GM18858 (cell line): ENCODE measurements at regions not wholly inside any gene's neighbourhood (a gene's known extent, or its start where the extent isn't known, plus 50 kb on each side); places are given as distances from the start of the nearest gene placed in this dataset.

ENCODE experiments used
- ATAC-seq: cut with Tn5 transposase; IDR thresholded peaks from one replicate; pipeline ENCODE4 v1.9.1; 2021; ENCODE audit not compliant: unreplicated experiment

DNA sequence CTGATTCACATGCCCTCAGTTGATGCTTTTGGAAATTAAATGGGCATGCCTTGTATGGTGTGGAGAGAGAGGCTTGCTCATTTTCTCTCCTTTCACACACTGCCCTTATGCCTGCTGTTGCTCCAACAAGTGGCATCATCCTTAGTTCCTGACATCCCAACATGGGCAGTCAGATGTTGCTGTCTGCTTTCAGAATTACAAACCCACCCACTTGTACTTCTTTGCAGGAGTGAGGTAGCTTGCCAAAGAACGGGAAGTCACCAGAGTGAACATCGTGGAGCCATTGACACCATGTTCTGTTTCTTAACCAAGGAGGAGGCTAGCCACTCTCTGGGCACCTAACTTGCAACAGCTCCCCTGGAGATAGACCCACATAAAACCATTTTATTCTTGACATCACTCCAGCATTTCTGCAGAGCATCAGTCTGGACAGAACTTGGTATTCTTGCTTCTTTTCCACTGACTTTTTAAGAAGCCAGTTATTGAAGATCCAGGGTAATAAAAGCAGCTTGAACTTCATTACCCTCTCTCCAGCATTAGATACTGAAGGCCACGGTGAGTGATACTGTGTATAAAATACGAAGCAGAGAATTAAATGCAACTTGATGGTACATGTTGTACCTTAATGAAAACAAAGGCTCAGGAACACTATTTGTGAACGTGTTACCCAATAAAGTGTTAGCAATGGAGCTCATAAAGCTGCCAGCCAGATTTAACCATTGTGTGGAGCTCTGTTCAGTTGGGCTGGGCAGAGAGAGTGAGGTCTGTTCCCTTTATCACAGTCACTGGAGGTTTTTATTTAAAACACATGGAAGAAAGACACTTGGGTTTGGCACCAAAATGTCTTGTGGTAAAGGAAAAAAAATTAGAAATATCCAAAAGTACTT lies 195.8 kb upstream of the HABP2 start:
- no peak for ATAC-seq

DNA sequence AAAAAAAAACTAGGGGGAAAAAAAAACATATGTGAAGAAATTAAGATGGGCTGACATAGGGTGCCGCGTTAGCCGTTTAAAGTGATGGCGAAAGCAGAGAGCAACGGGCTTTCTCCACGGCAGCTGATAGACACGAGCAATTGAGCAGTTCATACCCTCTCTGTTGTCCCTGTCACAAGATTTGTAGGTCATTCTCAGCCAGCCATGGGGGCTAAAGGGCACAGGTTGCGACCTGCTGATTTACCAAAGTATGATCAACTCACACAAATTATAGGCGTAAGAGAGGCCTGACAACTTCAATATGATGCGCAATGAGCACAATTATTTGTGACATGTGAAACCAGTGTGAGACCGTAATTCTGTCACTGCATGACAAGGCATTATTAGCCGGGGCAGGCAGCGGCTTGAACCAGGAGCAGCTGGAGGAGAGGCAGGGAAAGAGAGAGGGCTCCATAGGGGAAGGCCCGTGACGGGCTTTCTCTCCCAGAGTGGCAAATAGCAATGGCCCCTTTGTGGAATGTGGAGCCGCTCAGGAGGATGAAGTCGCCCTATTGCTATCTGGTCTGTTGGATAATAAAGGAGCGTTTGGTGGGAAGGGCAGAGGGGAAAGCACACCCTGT lies 195.1 kb upstream of the HABP2 start:
- ATAC-seq: no peak

DNA sequence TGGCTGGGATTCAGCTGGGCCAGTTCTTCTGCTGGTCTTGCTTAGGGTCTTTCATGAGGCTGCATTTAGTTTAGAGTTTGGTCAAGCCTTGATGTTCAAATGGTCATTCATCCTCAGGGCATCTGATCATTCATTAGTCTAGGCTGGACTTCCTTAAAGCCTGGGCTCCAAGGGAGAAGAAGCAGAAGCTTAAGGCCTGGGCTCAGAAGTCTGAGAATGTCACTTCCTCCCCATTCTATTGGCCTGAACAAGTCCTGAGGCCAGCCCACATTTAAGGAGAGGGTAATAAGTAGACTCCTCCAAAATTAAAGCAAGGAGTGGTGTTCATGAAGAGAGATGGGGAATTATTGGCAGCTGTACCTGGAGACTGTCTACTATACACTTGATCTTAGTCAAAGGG lies 193.2 kb upstream of the HABP2 start:
- no peak for ATAC-seq

DNA sequence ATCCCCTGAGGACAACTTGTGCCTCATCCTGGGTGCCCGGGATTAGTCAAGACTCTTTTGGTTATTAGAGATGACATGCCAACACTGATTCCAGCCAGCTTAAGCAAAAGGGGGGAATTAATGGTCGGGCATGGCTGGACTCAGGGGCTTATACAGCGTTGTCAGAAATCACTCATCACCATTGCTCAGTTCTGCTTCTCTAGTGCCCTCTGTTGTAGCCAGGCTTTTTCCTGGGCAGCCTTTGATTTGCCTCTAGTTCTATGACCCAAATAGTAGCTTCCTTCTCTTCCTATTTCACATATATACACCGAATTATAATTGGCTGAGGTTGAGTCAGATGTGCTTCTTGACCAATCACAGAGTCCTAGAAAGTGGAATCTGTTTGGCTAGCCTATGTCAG lies 192.0 kb upstream of the HABP2 start:
- ATAC-seq: no peak

DNA sequence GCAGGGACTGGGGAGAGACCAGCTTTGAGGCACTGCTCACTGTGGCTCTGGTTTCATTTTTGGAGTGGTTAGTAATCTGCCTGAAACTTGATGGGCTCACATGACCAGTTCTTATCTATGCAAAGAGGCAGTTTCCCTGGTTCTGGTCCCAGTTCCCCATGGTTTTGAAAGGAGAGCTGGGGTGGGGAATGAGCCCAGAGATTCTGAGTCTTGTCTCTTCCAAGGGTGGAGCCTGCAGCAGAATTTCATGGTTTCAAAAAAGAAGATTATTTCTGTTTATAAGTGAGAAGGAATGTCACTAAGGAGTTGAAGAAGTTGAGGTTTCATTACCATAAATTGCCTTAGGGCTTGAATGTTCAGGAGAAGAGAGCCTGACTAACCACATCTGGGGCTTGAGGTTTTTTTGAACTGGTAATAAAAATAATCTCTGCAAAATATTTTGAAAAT lies 190.2 kb upstream of the HABP2 start:
- ATAC-seq: no peak

DNA sequence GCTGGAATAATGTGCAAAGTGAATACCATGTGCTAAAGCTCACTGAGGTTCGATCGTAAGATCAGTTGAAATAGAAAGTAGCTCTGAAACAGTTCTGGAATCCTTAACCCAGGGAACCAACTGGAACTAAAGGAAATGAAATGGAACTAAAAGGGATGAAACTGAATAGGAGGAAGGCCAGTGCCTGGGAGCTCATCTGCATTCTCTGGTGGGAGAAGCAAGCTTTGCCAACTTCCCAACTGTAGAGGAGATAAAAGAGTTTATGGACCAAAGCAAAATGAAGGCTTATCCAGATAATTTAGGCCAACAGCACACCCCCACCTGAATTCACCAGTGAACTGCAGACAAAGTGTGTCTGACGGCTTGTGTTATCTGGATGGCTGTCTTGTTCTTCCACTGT lies 188.6 kb upstream of the HABP2 start:
- no peak for ATAC-seq

DNA sequence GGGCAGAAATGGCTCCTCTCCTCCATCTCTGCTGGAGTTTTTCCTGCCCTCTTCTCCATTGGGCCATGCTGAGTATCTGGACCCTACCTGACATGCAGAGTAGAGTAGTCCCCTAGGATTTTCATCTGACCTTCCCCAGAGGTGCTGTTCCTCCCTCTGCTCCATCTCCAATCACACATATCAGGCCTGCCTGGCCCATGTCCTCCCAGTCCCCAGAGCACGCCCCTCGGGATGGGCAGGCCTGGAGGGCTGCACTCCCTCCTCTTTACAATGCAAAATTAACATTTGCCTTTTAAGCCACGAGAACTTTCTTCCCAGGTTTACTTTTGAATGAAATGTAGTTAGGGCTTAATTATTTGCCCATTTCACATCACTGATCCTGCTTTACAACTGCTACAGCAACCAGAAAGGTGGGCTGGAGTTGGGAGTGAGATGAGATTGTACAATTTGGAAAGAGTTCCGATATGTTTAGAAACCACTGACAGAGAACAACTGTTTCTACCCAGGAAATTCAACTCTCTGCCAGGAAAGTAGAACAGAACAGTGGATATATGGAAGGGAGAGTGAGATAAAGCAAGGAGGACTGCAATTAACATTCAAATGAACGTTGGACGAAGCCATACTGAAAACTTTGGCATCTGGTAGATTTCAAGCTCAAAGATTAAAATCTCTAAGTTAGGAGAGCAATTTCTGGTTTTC lies 184.0 kb upstream of the HABP2 start:
- no peak for ATAC-seq

DNA sequence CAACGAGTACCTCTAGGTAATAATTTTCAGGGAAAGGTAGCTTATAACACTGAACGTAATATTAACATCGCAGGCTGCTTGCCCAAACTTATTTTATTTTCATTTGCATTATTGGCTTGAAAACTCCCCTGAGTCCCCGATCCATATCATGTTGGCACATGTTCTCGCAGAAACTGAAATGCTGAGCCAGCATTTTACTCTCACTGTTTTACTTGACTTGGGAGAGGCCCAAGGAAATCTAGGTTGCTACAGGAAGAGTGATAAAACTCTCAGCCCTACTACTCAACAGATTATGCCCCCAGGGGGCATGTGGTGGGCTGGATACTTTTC lies 183.5 kb upstream of the HABP2 start:
- ATAC-seq: no peak

DNA sequence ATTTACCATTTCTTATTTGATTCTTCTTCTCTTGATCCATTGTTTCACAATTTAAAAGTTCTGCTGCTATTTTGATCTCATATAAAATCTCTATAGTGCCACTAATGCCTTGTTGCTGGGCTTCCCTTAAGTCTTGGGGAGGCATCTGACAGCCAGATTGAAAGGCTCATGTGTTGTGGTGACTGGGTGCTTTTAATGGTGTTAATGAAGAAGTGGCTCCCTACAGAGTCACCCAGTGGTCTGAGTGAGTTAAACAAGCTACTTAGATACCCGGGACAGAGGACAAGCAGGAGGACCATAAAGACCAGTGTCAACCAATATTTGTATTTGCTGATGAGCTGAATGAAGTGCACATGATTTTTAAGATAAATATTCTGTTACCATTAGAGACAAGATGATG lies 176.4 kb upstream of the HABP2 start:
- ATAC-seq: no peak

DNA sequence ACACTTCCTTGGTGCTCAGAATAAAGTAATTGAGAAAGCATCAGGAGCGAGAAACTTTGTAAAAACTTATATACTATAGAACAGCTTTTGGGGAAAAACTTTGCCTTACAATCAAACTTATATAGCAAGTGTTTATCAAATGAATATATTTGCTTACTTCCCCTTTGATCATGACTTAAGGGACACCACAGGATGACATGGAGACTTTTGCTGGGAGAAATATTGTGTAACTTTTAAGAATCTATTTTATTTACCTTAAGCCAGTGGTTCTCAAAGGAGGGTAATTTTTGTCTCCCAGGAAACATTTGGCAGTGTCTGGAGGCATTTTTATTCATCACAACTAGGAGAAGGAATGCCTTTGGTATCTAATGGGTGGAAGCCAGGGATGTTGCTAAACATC lies 173.8 kb upstream of the HABP2 start:
- ATAC-seq: no peak

DNA sequence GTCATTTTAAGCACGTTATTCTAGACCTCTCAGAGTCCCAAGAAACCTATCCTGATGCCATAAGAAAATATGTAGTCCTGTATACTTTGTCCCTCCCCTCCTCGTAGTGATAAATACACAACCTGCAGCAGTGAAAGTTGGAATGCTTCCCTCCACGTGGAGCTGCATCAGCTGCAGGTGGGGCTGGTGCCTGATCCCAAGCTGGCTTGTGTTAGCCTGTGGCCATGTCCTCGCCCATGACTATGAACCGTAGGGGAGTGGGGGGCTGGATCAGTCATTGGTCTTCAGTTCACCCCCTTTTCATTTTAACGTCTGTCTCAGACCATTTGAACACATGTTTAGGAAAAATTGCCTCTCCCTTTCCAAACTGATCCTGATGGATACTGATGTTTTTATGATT lies 171.4 kb upstream of the HABP2 start:
- ATAC-seq: no peak

DNA sequence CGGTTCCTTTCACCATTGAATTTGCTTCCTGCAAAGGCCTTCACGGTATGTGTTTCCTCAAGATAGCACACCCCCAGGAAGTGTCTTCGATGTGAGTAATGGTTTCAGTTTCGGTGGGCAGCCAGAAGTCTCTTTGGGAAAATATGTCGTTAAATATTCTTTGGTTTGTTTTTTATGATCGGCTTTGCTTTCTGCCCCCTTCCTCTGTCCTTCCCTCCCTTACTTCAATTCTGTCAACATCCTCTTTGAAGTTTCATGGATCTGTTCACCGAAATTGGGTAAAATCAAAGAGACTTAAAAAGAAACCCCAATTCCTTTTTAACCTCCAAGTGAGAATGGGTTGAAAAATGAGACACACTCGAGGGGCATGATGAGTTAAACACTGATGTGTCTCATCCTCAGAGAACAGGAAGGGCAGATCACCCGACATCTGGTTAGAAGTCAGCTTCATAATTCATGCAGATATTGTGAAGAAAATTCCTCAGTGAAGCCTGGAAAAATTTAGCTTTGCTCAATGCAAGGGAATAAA lies 170.8 kb upstream of the HABP2 start:
- ATAC-seq: no peak

DNA sequence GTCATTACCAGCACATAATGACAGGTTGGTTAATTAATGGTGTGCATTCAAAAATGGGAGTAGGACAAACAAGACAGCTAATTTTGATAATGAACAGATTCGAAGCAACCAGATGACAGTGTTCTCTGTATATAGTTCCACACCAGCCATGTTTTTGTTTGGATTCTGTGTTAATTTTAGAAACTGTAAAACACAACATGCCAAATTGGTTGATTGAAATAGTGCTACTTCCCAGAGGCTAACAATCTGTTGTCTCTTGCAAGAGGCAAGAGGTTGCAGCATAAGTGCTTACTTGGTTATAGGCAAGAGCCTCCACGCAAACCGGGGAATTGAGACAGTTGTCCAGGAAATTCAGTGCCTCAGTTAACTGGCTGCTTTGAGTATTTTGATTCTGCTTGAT lies 170.2 kb upstream of the HABP2 start:
- no peak for ATAC-seq

DNA sequence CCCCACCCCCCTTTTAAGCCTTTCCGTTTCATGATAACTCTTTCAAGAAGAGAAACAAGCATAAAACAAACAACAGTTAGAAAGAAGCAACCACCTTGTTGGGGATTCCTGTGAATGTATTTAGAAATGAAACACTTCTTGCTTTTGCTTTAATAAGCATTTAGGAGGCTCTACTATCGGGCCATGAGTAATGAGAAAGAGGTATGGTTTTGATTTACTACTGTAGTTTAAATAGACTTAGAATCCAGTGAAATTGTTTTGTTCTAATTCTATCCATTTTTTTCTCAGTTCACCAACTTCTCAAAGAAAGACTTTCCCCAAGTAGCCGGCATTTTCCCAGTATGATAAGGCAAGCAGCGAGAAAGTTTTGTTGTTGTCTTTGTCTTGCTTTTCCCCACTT lies 168.7 kb upstream of the HABP2 start:
- ATAC-seq: no peak

DNA sequence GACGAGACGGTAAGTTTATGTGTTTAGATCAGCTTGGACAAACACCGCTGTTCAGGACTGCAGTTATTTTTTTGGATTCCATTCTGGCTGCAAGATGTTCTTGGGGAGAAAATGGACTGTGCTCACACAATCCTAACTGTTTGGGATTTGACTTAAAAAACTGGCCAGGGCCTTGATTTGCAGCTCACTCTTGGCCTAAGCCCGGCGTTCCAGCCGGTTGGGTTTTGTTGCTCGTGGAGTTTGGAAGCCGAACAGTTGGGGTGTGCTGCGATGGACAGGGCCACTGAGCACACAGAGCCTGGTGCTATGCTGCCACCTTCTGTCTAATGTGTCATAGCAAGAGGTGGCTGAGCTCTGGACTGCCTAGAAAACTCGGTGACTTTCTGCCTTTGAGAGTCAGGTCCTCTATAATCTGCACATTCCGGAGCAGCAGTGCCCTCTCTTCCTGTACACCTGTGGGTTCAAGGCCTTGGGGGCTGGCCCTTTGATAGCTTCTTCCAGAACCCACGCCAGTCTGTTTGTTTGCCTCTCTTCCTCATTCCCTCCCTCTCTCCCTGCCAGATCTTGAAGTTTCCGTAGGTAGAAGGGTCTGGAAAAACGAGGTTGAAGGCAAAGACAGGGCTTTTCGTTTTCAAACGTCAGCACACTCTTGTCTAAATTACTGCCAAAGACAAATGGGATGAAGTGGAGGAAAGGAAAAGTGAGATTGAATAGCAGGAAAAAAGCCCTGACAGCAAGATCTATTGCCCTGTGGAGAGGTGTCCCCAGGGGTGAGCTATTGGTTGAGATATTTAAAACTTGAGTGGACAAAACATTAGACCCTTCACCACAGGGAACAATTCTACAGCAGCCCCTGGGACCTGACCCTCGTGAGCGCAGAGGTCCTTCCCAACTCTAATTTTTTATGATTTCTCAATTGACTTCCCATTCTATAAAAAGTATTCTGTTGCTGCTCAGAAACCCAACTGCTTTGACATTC lies 167.5 kb upstream of the HABP2 start:
- ATAC-seq: no peak

DNA sequence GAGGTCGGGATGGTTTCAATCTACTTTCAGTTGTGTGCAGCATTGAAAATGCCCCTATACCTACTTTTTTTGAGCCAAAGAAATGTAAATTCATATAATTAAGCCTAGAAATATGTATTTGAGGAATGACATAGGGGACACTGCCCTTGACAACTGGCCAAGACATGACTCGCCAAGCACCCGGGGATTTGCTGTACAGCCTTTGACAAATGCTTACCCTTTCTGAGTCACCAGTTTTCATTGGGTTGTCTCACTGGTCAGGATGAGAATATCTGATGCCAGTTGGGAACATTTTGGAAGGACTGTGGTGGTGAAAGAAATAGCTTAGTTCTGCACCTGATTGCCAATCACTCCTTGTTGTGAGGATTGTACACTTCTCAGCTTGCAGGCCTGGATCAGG lies 166.8 kb upstream of the HABP2 start:
- ATAC-seq: no peak

DNA sequence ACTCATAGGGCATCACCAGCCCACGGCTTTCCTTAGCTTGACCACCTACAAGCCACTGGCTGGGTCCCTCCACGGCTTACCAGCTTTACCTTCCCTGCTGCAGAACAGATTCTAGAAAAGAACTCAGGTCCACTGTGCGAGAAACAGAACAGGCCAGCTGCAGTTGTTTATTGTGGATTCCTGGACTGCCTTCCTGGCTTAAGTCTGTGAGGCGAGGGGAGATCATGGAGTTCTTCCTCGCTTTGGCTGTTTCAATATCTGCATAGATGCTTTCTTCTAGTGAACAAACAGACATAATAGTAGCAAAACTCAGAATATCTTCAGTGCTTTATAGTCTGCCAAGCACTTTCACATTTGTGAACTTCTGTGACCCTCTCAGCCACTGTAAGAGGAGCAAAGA lies 162.9 kb upstream of the HABP2 start:
- no peak for ATAC-seq

DNA sequence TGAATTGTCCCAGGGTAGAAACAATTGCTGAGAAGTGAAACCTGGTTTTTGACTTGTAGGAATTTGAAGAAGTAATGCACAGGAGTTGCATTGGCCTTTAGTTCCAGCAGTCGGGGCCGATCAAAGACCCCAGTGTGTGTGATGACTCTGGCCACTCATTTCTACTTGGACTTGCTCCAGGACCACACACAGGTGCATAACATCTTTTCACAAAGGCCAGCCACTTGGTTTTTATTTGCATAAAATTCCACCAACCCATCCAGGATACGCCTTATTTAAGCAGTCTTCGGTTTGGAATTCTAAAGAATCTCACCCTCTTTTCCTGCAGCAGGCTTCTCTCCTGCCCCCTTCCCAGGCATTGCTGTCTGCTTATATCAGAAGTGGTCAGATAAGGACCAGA lies 162.0 kb upstream of the HABP2 start:
- ATAC-seq: no peak

DNA sequence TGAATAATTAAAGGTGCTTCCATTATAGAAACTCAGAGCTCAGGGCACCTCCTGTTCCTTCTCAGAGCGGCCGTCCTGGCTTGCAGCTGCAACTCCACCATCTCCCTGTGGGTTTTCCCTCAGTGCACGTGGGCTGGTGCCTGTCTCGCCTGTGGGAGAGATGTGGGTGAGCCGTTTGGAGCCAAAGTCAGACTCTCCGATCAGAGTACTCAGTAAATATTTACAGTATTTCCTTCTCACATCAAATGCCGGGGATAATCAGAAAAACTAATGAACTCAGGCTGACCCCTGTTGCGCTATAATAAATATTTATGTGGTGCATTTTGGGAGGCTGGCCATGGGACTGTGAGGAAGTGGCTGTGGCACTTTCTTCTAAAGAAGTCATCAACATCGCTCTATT lies 155.8 kb upstream of the HABP2 start:
- no peak for ATAC-seq

DNA sequence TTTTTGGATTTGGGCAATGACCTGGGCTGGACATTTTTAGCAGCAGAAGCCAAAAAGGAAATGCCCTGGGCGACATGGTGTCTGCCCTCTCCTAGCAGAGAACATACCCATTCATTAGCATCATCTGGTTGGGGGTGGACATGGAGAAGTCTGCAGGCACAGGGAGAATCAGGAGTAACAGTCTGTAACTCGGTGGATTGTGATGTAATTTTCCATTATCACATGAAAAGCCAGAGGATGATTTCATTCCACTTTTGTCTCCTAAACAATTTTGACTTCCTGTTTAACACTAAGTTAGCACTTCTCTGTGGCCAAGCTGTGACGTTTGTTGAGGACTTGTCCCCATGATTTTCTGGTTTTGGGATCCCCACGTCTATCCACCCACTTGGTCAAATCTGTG lies 153.8 kb upstream of the HABP2 start:
- ATAC-seq: no peak

DNA sequence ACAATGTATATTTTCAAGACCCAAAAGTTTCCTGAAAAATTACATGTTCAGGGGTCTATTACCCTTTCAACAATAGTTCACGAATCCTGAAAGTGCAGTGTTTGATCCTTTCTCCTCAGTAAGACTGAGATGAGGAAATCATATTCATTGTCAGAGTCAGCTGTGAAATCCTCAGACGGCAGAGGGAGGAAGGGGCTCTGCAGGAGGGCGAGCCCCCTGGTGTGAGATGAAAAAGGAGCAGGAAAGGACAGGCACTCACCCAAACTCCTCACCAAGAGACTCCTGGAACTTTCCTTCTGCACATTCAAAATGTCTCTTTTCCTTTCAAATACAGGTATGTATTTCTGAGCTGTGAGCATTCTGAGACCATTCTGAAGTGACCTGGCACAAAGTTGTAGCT lies 150.3 kb upstream of the HABP2 start:
- no peak for ATAC-seq
